GM19467 (cell line): ENCODE measurements at regions not wholly inside any gene's neighbourhood (a gene's known extent, or its start where the extent isn't known, plus 50 kb on each side); places are given as distances from the start of the nearest gene placed in this dataset.

Experiments used
- ATAC-seq: cut with Tn5 transposase; IDR thresholded peaks from one replicate; pipeline ENCODE4 v1.9.1; 2021; ENCODE audit warnings: mild to moderate bottlenecking, moderate library complexity; ENCODE audit not compliant: unreplicated experiment

DNA sequence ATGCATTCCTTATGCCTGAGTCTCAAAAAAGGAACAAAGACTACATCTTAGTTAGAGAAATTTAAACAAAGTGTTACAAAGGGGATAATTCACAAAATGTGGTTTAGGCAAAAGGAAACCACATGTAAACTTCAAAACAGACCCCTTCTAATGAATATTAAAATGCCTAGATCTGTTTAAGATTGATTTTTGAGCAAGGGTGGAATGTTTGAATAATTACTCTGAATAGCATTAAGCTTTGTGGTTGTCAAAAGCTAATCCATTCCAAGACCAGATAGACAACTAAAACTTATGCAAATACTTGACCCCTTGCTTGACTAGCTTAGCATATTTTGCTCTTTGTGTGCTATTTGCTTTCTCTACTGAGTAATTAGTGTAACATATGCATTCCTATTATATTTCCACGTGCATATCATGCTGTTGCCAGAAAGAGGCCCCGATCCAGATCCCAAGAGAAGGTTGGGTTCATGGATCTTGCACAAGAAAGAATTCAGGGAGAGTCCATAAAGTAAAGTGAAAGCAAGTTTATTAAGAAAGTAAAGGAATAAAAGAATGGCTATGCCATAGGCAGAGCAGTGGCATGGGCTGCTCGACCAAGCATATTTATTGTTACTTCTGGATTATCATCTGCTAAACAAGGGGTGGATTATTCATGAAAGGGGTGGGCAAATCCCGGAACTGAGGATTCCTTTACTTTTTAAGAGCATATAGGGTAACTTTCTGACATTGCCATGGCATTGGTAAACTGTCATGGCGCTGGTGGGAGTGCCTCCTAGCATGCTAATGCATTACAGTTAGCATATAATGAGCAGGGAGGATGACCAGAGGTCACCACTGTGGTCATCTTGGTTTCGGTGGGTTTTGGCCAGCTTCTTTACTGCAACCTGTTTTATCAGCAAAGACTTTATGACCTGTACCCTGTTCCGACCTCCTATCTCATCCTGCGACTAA is 1193.4 kb upstream of the EYS start:
- no peak for ATAC-seq

DNA sequence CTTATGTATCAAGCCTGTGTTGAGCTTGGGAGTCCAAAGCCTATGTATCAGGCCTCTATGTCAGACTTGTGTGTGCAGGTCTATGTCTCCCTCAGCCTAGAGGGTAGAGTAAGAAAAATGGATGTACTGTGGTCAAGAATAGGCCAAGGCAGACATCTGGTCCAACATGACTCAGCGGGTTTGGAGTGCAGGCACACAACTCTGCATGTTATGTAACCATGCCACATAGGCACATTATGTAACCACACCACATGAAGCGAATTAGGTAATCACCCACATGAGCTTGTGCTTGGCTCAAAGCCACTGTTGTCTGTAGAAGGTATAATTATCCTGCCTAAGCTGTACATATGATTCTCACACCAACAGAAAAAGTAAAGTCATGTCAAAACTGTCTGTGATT is 1190.5 kb upstream of the EYS start:
- ATAC-seq, result no peak

DNA sequence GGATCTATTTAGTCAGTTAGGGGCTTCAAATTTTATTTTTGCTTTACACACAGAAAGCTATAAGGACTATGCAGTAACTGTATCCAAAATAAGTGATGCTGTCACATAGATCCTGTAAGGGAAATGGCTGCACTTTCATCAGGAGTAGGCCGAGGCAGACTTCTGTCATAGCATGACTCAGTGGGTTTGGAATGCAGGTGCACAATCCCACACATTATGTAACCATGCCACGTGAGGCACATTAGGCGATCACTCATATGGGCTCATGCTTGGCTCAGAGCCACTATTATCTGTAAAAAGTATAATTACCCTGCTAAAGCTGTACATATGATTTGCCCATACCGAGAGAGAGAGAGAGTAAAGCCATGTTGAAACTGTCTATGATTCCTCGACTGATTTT is 1189.4 kb upstream of the EYS start:
- no peak for ATAC-seq

DNA sequence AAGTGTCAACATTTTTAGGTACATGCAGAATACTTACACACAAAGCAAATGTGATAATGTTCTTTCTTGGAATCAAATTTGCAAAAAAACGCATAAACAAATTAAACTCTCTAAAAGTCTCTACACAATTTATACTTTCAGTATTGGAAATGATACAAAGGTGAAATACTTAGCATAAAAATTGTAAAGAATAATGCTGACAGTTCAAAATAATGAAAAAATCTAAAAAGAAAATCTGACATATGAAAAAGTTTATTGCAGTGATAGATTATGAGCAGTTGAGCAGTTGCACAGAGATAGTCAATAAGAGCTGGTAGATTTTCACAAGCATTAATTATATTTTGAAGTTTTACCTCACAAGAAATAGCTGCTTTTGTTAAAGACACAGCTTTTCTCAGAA is 1176.4 kb upstream of the EYS start:
- no peak for ATAC-seq

DNA sequence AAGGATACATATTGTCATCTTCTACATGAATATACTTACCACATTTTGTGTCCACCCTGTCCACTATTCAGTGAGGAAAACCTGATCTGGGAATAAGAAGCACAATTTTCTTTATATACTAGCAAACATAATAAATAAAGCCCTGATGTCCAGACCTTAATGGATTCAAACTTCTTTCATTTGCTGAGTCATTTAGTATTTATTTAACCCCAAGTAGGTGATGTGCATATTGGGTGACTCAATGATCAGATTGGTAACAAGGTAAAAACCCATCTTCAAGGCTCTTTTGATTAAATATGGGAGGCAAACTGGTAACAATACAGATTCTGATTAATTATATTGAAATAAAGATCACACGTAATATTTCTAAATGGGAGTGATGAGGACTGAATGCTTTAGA is 1159.8 kb upstream of the EYS start:
- ATAC-seq, result no peak

DNA sequence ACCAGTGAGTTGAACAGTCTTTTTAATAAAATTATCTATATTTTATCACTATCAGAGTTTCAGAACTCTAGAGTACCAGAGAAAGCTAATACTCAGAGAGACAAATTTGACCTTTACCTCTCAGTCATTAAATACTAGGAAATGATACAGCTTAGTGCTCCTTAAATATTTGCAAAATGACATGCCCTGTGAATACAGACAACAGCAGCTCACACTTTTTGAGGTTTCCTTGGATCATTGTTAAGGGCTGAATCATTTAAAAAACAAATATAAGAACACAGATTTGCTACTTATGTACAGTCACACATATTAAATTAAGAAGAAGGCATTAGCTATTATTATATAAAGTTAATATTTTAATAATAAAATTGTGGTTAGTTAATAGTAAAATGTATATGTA is 1158.7 kb upstream of the EYS start:
- ATAC-seq, result no peak

DNA sequence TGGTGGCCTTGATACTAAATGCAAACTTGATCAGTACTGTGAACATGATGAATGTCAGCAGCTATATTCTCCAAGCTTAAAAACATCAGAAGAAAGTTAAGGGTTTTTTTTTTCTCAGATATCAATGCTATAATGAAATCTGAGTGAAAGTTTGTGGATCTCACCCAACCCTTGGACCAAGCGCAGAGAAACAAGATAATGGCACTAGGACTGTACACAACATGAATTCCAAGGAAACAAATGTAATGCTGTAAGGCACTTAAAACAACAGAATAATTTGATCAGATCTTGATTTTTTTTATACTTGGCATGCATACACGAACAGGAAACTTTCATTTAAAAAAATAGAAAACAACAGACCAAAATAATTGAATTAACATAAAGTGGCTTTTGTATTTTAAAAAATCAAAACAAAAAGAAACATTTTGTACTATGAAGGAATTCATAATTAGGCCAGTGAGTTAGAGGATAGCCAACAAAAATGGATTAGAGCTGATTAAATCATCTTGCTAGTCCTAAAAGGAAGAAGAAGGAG is 1154.0 kb upstream of the EYS start:
- ATAC-seq, result no peak

DNA sequence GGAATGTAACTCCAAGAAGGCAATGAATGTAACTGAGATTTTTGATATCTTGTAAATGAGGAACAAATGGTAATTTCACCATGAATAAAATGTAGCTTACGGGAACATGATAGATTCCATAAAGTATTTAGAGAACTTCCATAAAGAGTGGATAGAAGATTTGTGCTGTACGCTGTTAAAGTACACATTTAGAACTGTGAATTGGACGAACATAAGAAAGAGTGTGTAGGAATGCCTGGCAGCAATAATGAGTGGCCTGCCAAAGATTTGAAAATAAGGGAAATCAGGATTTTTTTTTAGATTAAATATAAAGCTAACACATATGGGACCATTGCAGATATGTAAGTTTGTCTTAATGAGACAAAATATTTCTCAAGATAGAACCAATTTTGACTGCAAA is 1153.3 kb upstream of the EYS start:
- ATAC-seq, result no peak

DNA sequence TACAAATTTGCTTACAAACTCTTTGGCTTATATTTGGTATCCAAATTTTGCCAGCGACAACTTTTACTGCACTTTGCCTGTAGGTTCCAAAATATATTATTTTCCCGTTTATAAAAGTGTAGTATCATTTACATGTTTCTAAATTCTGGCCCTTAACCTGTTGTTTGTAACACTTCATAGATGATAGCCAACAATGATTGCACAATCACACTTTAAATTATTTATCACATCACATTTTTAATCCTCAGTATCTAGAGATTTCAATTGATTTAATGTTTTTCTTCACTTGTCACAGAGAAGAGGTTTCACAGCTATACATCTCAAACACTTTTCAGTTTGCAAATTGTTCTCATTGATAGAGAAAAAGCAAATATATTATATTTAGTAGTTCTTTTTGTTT is 1151.2 kb upstream of the EYS start:
- ATAC-seq, result no peak

DNA sequence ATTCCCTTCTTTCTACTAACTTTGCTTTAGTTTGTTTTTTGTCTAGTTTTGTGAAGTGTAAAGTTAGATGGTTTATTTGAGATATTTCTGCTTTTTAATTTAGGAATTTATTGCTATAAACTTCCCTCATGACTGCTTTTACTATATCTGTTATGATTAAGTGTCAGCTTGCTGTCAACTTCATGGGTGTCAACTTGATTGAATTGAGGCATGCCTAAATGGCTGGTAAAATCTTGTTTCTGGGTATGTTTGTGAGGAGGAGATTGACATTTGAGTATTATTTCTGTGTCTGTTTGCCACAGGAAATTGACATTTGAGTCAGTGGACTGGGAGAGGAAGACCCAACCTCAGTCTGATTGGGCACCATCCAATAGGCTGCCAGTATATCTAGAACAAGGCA is 1147.0 kb upstream of the EYS start:
- ATAC-seq, result no peak

DNA sequence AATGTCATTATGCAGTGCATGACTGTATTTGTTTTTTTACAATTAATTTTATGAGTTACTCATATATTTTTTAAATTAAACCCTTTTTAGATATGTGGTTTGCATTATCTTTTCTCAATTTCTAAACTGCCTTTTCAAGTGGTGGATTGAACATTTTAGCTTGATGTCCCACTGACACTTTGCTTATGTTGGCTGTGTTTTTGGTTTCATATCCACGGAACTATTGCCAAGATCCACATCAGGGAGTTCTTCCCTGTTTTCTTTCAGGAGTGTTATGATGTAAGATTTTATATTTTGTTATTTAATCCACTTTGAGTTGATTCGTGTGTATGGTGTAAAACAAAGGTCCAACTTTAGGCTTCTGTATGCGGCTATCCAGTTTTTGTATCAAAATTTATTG is 1144.9 kb upstream of the EYS start:
- no peak for ATAC-seq

DNA sequence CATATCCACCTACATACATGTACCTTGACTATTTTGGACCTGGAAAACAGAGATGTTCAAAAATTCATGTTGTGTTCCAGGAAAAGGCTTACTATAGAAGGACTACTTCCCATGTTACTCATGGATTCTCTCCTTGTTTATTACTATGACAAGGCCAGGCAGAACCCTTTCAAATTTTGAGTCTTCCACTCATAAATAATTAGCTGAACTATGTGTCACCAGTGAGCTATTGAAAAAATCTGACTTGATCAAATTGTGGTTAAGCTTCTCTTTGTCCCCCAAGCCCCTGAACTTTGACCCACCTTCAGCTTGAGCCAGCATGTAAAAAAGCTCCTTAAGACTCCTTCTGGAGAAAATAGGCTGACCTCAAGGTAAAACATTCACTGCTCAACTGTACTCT is 1142.8 kb upstream of the EYS start:
- no peak for ATAC-seq

DNA sequence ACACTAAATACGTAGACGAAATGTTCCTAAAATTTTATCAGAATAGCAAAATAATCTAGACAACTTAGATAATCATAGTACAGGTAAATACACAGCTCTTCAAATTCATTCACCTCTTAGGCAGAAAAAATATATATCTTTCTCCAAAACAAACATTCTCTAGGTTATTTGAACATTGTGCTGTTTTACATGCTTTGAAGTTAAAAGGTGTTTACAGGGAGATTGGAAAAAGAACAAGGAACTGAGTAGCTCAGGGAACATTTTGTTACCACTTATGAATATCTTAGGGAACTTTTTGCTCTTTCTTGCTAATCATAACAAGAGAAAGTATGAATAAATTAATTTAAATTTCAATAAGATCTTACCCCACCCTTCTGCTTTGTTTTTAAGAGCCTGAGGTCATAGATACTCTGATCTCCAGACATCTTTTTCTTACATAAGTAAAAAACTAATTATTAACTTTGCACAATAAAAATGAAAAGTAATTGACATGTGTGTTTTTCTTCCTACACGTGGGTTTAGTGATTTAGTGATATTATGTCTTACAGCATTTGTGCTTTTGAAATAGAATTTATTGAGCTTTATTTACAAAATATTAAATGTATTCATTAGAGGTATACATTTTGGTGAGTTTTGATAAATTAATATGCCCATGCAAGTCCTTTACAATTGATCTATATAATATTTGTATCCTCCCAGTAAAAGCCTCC is 1141.4 kb upstream of the EYS start:
- no peak for ATAC-seq

DNA sequence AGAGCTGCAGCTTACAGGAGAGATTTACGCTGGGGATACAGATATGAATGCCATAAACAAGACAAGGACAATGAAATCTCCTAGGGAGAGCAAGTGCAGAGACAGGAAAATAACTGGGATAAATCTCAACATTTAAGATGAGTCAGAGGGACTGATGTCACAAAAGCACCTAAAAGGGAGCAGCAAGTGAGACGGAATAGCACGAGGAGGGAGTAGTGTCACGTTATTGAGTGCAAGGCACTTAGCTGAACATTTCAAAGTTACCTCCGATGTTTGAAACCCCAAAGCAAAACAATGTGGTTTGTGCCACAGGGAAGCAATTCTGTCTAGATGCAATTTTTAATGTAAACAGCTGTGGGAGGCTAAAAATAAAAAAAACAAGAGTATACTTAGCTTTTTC is 1131.7 kb upstream of the EYS start:
- no peak for ATAC-seq

DNA sequence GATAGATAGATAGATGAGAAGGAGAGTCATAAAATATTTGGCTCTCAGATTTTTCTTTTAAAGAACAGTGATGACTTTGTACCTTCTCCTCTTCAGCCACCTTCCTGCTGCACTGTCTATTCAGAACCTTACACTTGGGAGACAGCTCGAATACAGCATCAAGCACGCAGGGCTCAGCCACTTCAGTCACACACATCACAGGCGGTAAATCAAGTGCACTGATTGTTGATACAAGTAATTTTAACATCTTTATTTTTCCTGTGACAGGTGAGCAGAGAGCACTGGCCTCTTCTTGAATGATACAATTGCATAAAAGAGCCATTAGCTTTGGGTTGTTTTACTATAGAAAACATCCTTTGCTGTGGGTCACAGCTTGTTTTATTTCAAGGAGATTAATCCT is 1118.5 kb upstream of the EYS start:
- no peak for ATAC-seq

DNA sequence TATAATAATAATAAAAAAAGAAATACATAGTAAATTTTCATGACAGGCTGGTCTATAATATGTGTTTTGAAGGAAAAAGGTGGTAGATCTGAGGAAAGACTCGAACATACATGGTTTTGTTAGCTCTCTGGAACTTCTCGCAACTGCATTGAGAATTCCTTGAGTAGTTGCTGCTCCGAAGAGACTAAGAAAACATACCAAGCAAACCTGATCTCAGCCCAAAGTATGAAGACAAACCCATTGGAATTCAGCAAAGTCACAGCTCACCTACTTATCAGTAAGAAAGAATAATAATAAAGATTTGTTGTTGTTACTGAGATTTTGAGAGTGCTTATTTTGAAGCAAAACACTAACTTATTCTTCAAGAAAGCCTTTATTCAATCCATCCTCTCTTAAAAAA is 1107.1 kb upstream of the EYS start:
- no peak for ATAC-seq

DNA sequence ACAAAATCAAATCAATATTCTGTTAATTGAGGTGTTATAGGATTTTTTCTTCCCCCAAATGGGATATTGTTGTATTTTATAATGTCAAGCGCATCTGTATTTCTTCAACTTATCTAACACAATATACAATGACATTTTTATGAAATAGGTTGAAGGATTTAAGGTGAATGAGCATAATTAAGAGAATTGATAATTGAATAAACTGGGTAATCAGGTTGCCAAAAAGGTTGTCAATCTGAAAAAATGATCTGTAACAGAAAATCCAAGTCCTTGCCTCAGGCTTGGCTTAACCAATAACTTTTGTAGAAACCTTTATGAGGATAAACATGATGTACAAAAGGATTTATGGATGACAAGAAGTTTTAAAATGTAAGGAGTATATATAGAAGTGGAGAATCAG is 1101.7 kb upstream of the EYS start:
- no peak for ATAC-seq

DNA sequence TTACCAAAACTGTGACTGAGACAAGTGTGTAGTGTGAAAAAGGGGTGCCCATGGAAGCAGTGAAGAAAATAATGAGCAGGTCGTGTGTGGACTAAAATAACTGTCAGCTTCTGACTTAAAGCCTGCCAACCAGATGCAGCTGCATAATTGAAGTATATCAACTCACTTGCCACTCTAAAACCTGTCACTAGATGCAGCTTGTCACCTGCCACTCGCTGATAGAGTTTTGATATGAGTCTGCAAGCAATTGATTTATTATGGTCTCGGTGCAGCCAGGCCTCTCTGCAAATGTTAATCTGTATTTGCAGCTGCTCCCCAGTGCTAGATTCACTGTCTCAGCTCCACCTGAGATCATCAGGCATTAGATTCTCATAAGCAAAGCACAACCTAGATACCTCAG is 1090.0 kb upstream of the EYS start:
- no peak for ATAC-seq

DNA sequence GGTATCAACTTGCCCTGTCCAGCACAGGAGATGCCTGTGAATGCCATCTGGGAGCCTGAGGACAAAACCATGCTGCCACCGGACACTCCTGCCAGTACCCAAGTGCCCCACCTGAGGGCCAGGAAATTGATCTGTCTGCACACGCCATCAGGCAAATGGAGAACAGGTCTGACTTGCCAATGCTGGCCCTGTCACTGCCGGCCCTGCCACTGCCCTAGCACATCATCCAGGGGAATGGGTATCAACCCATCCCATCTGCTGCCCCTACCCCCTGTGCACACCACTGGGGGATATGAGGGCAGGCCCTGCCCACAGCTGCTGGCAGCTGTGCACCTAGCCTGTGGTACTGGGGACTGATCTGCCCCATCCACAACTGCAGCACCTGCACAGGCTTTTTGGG is 1081.6 kb upstream of the EYS start:
- no peak for ATAC-seq

DNA sequence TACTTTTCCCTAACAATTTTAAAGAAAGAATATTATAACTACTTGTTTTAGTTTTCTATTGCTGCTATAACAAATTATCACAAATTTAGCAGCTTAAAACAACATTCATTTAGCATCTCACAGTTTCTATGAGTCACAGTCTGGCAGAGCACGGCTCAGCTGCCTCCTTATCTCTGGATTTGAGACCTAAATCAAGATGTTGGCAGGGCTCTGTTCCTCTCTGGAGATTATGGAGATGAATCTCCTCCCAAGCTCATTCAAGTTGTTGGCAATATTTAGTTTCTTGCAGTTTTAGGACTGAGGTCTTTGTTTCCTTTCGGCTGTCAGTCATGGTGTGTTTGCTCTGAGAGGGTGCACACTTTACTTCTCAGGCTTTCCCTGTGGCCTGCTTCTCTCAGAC is 1065.8 kb upstream of the EYS start:
- ATAC-seq, result no peak

DNA sequence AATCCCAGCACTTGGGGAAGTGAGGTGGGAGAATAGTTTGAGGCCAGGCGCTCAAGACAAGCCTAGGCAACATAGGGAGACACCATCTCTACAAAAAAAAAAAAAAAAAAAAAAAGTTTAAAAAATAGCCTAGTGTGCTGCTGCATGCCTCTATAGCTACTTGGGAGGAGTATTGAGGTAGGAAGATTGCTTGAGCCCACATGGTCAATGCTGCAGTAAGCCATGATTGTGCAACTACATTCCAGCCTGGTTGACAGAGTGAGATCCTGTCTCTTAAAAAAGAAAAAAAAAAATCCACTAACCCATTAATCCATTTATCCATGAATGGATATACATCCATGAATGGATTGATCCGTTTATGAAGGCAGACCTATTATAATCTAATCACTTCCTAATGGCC is 1064.6 kb upstream of the EYS start:
- ATAC-seq, result no peak

DNA sequence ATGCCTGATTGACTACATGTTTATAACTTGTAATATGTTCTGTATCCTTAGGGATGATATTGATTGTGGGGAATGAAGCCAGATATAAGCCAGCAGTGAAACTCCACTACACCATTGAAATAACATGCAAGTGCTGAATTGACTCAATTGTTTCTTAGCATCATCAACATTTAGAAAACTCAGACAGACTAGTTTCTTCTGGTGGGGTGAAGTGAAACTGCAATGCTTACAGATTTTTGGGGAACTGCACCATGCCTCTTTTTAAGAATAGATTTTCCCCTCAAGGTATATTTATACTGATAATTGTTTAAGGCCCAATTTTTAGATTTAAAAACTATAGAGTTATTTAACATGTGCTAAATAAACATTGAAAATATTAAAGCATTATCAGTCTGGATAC is 1044.6 kb upstream of the EYS start:
- ATAC-seq, result no peak
